NB4 (cell line): ENCODE measurements at regions not wholly inside any gene's neighbourhood (a gene's known extent, or its start where the extent isn't known, plus 50 kb on each side); places are given as distances from the start of the nearest gene placed in this dataset.

Experiments
- CTCF ChIP-seq: IDR thresholded peaks from one replicate; pipeline ENCODE4 v1.5.1; 2012; ENCODE audit warnings: low read depth, low read length
- MAX ChIP-seq: IDR thresholded peaks from 2 replicates; pipeline ENCODE4 v1.6.1; 2011; ENCODE audit warnings: low read depth, low read length
- MYC ChIP-seq: IDR thresholded peaks from 2 replicates; pipeline ENCODE4 v1.6.1; 2011; ENCODE audit warnings: low read depth, low read length
- POLR2A ChIP-seq: IDR thresholded peaks from 2 replicates; pipeline ENCODE4 v1.6.1; 2011; ENCODE audit warnings: mild to moderate bottlenecking; ENCODE audit not compliant: insufficient read length; ENCODE audit errors: extremely low read depth

GRCh38 chr13:73772449-73773167, 361.6 kb downstream of the KLF12 start:
- TF ChIP-seq POLR2A (no peak), CTCF (no peak), MAX (no peak), MYC (no peak)
